HepG2 (cell line): ENCODE measurements at regions not wholly inside any gene's neighbourhood (a gene's known extent, or its start where the extent isn't known, plus 50 kb on each side); places are given as distances from the start of the nearest gene placed in this dataset.

Source experiments
- ATAC-seq: fragments of 200-7000 bp; cut with Tn5 transposase; 3 replicates; pipeline ENCODE4 v1.9.1; 2020; ENCODE audit warnings: mild to moderate bottlenecking, moderate library complexity
- BruUV-seq: library from RNA; stranded (reverse); fragments of 400-500 nt; replicated peaks from 2 replicates; lab custom pipeline; 2021; lab: Mats Ljungman, UMichigan
- CTCF ChIA-PET: fragments of 300-600 bp; formaldehyde crosslinking; extraction: SDS; loops from one replicate; lab custom pipeline; 2021; ENCODE audit warnings: low total read pairs, inconsistent platforms, low intra/inter-chr PET ratio; lab: Yijun Ruan, JAX
- POLR2A ChIA-PET: fragments of 350-600 bp; sonication (Branson Sonifier 250); formaldehyde crosslinking; loops from one replicate; lab custom pipeline; 2020; ENCODE audit warnings: antibody characterized with exemption, inconsistent platforms; lab: Yijun Ruan, JAX
- DNase-seq: peaks from one replicate; pipeline ENCODE4 v3.0.0-alpha.2; 2015; ENCODE audit warnings: low spot score
- FAIRE-seq: peaks from 3 replicates; lab custom pipeline; 2011; peaks lifted over from hg19 to GRCh38; lab: Jason Lieb, UNC
- H2AFZ ChIP-seq: one replicate; pipeline ENCODE4 v1.6.1; 2011; ENCODE audit warnings: low read length, inconsistent platforms
- H3K27ac ChIP-seq: fragments of 300-600 bp; 3 replicates; pipeline ENCODE4 v1.8.0; 2011; ENCODE audit warnings: mixed run types, mild to moderate bottlenecking, mixed read lengths, low read length, inconsistent platforms; ENCODE audit not compliant: insufficient read depth; ENCODE audit errors: extremely low read length
- H3K27me3 ChIP-seq, 2 experiments: fragments of 200-600 bp in 1 of 2; 2 replicates in 1 of 2; 3 replicates in 1 of 2; pipeline versions ENCODE4 v1.6.0 to v1.8.0; 2011; ENCODE audit warnings: low read length in 2 of 2, mild to moderate bottlenecking in 2 of 2, moderate library complexity in 2 of 2, inconsistent platforms in 1 of 2; ENCODE audit not compliant: insufficient read depth in 2 of 2, control insufficient read depth in 1 of 2
- H3K36me3 ChIP-seq, 2 experiments: fragments of 200-600 bp in 1 of 2; replicated peaks in 1 of 2; 2 replicates in 1 of 2; 3 replicates in 1 of 2; pipeline versions ENCODE4 v1.5.1 to v1.8.0; 2011; ENCODE audit warnings: low read length in 2 of 2, inconsistent platforms in 1 of 2; ENCODE audit not compliant: insufficient read depth in 2 of 2, control insufficient read depth in 1 of 2
- H3K4me1 ChIP-seq: 2 replicates; pipeline ENCODE4 v1.5.1; 2012; ENCODE audit warnings: low read length, inconsistent platforms; ENCODE audit not compliant: insufficient read depth
- H3K4me2 ChIP-seq: 2 replicates; pipeline ENCODE4 v1.6.0; 2011; ENCODE audit warnings: low read depth, low read length, inconsistent platforms
- H3K4me3 ChIP-seq, 3 experiments: fragments of 200-600 bp in 1 of 3; sonication (generic), shearing (Covaris generic) in 1 of 3; replicated peaks in 1 of 3; 2 replicates each; pipeline ENCODE4 v1.5.1; 2011 to 2016; ENCODE audit warnings: low read length in 3 of 3, inconsistent platforms in 2 of 3, low read depth in 2 of 3, mild to moderate bottlenecking in 2 of 3, control low read depth in 1 of 3, mixed read lengths in 1 of 3; ENCODE audit not compliant: insufficient read depth in 1 of 3
- H3K79me2 ChIP-seq: one replicate; pipeline ENCODE4 v1.6.1; 2011; ENCODE audit warnings: low read length, inconsistent platforms; ENCODE audit not compliant: insufficient read depth
- H3K9ac ChIP-seq: 2 replicates; pipeline ENCODE4 v1.6.0; 2011; ENCODE audit warnings: mild to moderate bottlenecking, low read depth, low read length, inconsistent platforms; ENCODE audit not compliant: insufficient read depth
- H3K9me3 ChIP-seq: 2 replicates; pipeline ENCODE4 v1.5.1; 2012; ENCODE audit warnings: mild to moderate bottlenecking, low read length
- H4K20me1 ChIP-seq: 2 replicates; pipeline ENCODE4 v1.6.0; 2011; ENCODE audit warnings: inconsistent platforms, mild to moderate bottlenecking, low read length, moderate library complexity; ENCODE audit not compliant: insufficient read depth
- BCLAF1 ChIP-seq: fragments of 450-650 bp; IDR thresholded peaks from 2 replicates; pipeline ENCODE4 v1.6.1; 2017; ENCODE audit warnings: mild to moderate bottlenecking
- CC2D1A ChIP-seq: sonication (generic); formaldehyde crosslinking; IDR thresholded peaks from 2 replicates; pipeline ENCODE4 v1.8.1; 2023; ENCODE audit warnings: mild to moderate bottlenecking, missing genetic modification reagents
- CEBPB ChIP-seq: IDR thresholded peaks from 2 replicates; pipeline ENCODE4 v1.6.1; 2011; ENCODE audit warnings: low read depth, low read length, improper control_type of control experiment, borderline replicate concordance
- CEBPG ChIP-seq: IDR thresholded peaks from 2 replicates; pipeline ENCODE4 v1.6.1; 2016
- CHD4 ChIP-seq: fragments of 200-600 bp; sonication (generic); IDR thresholded peaks from 2 replicates; pipeline ENCODE4 v1.7.0; 2017; ENCODE audit warnings: mild to moderate bottlenecking, low read length, borderline replicate concordance
- ELF4 ChIP-seq: sonication (generic); formaldehyde crosslinking; IDR thresholded peaks from 2 replicates; pipeline ENCODE4 v1.5.0; 2020; ENCODE audit warnings: missing genetic modification reagents, mild to moderate bottlenecking, moderate library complexity, borderline replicate concordance
- FOXA1 ChIP-seq, 2 experiments: fragments of 450-650 bp in 1 of 2; sonication (generic) in 1 of 2; formaldehyde crosslinking in 1 of 2; IDR thresholded peaks; 2 replicates each; pipeline versions ENCODE4 v1.4.0 to v1.6.1; 2016 to 2020; ENCODE audit warnings: missing genetic modification reagents in 1 of 2
- ISX ChIP-seq: sonication (generic); formaldehyde crosslinking; conservative IDR thresholded peaks from 2 replicates; pipeline ENCODE4 v1.5.0; 2020; ENCODE audit warnings: missing genetic modification reagents
- MTF2 ChIP-seq: sonication (generic); formaldehyde crosslinking; IDR thresholded peaks from 2 replicates; pipeline ENCODE4 v1.5.0; 2020; ENCODE audit warnings: missing genetic modification reagents, borderline replicate concordance
- NFATC3 ChIP-seq: sonication (generic); formaldehyde crosslinking; IDR thresholded peaks from 2 replicates; pipeline ENCODE4 v1.5.1; 2020; ENCODE audit warnings: mild to moderate bottlenecking, missing genetic modification reagents
- RARA ChIP-seq: IDR thresholded peaks from 2 replicates; pipeline ENCODE4 v1.6.1; 2016; ENCODE audit warnings: missing genetic modification reagents, missing compliant biosample characterization
- RBAK ChIP-seq: sonication (generic); formaldehyde crosslinking; IDR thresholded peaks from 2 replicates; pipeline ENCODE4 v1.5.1; 2020; ENCODE audit warnings: mild to moderate bottlenecking, missing genetic modification reagents
- REPIN1 ChIP-seq: sonication (generic); formaldehyde crosslinking; IDR thresholded peaks from 2 replicates; pipeline ENCODE4 v1.8.0; 2022; ENCODE audit warnings: missing genetic modification reagents, low read depth, mild to moderate bottlenecking, borderline replicate concordance
- ZBTB1 ChIP-seq: sonication (generic); formaldehyde crosslinking; IDR thresholded peaks from 2 replicates; pipeline ENCODE4 v1.4.0; 2020; ENCODE audit warnings: missing genetic modification reagents, borderline replicate concordance
- ZFP36L1 ChIP-seq: sonication (generic); formaldehyde crosslinking; IDR thresholded peaks from 2 replicates; pipeline ENCODE4 v1.8.0; 2022; ENCODE audit warnings: mild to moderate bottlenecking, missing genetic modification reagents, moderate library complexity
- ZKSCAN1 ChIP-seq: fragments of 150-350 bp; IDR thresholded peaks from 2 replicates; pipeline ENCODE4 v1.6.1; 2014; ENCODE audit warnings: low read length
- ZNF10 ChIP-seq: sonication (generic); formaldehyde crosslinking; IDR thresholded peaks from 2 replicates; pipeline ENCODE4 v1.4.0; 2020; ENCODE audit warnings: mild to moderate bottlenecking, low read depth, missing genetic modification reagents, borderline replicate concordance
- ZNF850 ChIP-seq: sonication (generic); formaldehyde crosslinking; conservative IDR thresholded peaks from 2 replicates; pipeline ENCODE4 v1.9.0; 2021; ENCODE audit warnings: mild to moderate bottlenecking, missing genetic modification reagents
- WGBS: methylation state at CpG from one replicate; pipeline ENCODE4 v1.1.6; 2017; ENCODE audit warnings: low lambda C conversion rate; 5-methylcytosine and 5-hydroxymethylcytosine counted together
- in situ Hi-C: cut with HindIII; loops from 2 replicates; pipeline ENCODE4 v1.10.0; 2017; ENCODE audit warnings: low pct_unique_long_range_greater_than_20kb; ENCODE audit not compliant: extremely low pct_ligation_motif_present
- intact Hi-C: fragments of 100-400 bp; cut with micrococcal nuclease; formaldehyde crosslinking; loops from one replicate; pipeline ENCODE4 v1.10.0; 2022; ENCODE audit not compliant: unreplicated experiment

- Histone ChIP-seq H3K4me2 (no peak overlapping the region), H3K9ac (no peak overlapping the region), H3K4me1 (no peaks in the 10 kb centered on the region), H3K27ac (no peak overlapping the region), H3K27me3 (no peaks in the 10 kb centered on the region), H3K9me3 (peaks cover 60% of the 10 kb centered on the region), H3K36me3 (no peaks in the 10 kb centered on the region), H4K20me1 (no peaks in the 10 kb centered on the region)
- no peak for DNase-seq
- no TSS peak for BruUV-seq
- no peak for ATAC-seq
- intact Hi-C loops = no loop called here
- 10% methylated on average over 5 of the region's 5 CpGs for WGBS
- CTCF ChIA-PET = no interaction called here
- TF ChIP-seq ZKSCAN1 (no peak), CC2D1A (CRISPR knock-in tag) (no peak), BCLAF1 (no peak), ZFP36L1 (CRISPR knock-in tag) (no peak), ISX (CRISPR knock-in tag) (no peak), ZNF850 (CRISPR knock-in tag) (no peak), NFATC3 (CRISPR knock-in tag) (no peak), ZNF10 (CRISPR knock-in tag) (no peak), CEBPG (CRISPR knock-in tag) (no peak), CHD4 (no peak), REPIN1 (CRISPR knock-in tag) (no peak), RARA (no peak), FOXA1 (IDR thresholded peaks at IDR 0.05) (no peak), FOXA1 (CRISPR knock-in tag; IDR thresholded peaks at IDR 0.05) (no peak), ELF4 (CRISPR knock-in tag) (no peak), CEBPB (no peak), MTF2 (no peak), ZBTB1 (CRISPR knock-in tag) (no peak), RBAK (no peak)
- TF ChIP-seq, all 625 proteins: peak for 0
- H2AFZ ChIP-seq = no peak overlapping the region
- H3K4me3 ChIP-seq = no peak overlapping the region
- in situ Hi-C loops = no loop called here
- POLR2A ChIA-PET = no interaction called here
- no peak for FAIRE-seq
- no peaks in the 10 kb centered on the region for H3K79me2 ChIP-seq
Measured at GRCh38 chr10:105506262-105506661, 865.2 kb downstream of the SORCS3 start.
